ENCODE measurements at regions not wholly inside any gene's neighbourhood (a gene's known extent, or its start where the extent isn't known, plus 50 kb on each side); places are given as distances from the start of the nearest gene placed in this dataset.

DNA sequence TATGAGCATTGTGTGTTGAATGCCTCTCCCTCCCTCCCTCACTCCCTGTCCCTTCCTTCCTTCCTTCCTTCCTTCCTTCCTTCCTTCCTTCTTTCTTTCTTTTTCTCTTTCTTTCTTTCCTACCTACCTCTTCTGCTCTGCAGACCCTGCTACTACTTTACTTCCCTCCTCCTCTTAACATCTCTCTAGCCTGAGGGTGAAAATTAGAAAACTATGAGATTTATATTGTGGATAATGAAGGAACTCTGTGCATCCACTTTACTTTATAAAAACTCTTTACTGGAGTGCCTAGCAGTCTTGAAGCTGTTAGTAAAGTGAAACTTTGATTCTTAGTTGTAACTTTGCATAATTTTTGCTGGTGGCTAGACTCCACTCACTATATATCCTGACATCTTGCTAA, 572.2 kb downstream of the RWDD3 start:
- TF ChIP-seq POLR2A (IDR thresholded peaks at IDR 0.05; ENCODE audit: low read depth, low read length) (no peak), TAF1 (IDR thresholded peaks at IDR 0.05; ENCODE audit: borderline replicate concordance, low read depth, low read length) (no peak), POLR2AphosphoS5 (IDR thresholded peaks at IDR 0.05; ENCODE audit: low read depth, low read length) (no peak)

Measured in GM12892 (cell line).